GM06990 (cell line): ENCODE measurements at regions not wholly inside any gene's neighbourhood (a gene's known extent, or its start where the extent isn't known, plus 50 kb on each side); places are given as distances from the start of the nearest gene placed in this dataset.
"Not testable (repeated sequence)": the region's sequence is repeated elsewhere in the genome, so short reads cannot be mapped to it uniquely, and the experiment has no call there.

Experiments
- DNase-seq: peaks from one replicate; pipeline ENCODE4 v3.0.0-alpha.2; 2011; ENCODE audit not compliant: insufficient read length; ENCODE audit errors: extremely low read depth
- H3K27me3 ChIP-seq: replicated peaks from 2 replicates; pipeline ENCODE4 v1.6.0; 2011; ENCODE audit warnings: low read length; ENCODE audit not compliant: control insufficient read depth, insufficient read depth
- H3K36me3 ChIP-seq: 2 replicates; pipeline ENCODE4 v1.5.1; 2011; ENCODE audit warnings: low read length; ENCODE audit not compliant: control insufficient read depth, insufficient read depth
- H3K4me3 ChIP-seq: replicated peaks from 2 replicates; pipeline ENCODE4 v1.5.1; 2011; ENCODE audit warnings: low read depth, mild to moderate bottlenecking, control low read depth, low read length
- TF ChIP-seq, protein P1 (sequence below): IDR thresholded peaks from 2 replicates; pipeline ENCODE4 v1.5.1; 2011; ENCODE audit warnings: low read length, control low read depth, mild to moderate bottlenecking, inconsistent platforms; ENCODE audit not compliant: insufficient read depth, poor library complexity, severe bottlenecking

DNA sequence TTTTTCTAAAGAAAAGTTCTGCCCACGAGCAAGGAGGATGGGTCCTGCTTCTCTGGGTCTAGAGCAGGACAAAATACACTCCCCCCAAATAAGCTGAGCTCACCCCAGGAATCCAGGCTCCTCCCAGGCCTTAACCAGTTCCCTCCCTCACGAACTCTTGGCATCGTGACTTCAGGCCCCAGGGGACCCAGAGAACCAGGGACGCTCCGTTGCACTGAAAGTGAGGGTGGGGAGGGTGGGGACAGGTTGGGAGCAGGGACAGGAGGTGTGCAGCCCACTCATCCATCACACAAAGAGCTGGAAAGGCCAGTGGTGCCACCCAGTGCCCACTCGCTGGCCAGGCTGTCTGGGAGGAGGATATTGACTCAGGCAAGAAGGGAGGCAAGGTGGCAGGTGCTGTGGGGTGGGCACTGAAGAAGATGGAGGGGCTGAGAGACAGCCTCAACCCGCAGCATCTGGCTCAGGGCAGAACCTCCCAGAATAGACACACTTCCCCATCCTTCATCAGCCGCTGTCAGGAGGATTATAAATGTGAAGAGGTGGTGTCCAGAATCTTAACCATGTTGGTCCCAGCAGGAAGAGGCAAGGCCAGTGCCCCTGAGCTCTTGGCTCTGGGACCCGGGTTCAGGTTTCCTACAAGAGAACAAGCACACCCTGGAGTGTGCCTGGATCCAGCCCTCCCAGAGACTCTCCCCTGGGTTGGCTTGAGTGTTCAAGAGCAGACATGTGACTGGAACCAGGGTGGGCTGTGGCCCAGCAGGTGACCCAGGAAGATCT is 67.9 kb upstream of the RPL38 start:
- TF ChIP-seq, protein P1, sequence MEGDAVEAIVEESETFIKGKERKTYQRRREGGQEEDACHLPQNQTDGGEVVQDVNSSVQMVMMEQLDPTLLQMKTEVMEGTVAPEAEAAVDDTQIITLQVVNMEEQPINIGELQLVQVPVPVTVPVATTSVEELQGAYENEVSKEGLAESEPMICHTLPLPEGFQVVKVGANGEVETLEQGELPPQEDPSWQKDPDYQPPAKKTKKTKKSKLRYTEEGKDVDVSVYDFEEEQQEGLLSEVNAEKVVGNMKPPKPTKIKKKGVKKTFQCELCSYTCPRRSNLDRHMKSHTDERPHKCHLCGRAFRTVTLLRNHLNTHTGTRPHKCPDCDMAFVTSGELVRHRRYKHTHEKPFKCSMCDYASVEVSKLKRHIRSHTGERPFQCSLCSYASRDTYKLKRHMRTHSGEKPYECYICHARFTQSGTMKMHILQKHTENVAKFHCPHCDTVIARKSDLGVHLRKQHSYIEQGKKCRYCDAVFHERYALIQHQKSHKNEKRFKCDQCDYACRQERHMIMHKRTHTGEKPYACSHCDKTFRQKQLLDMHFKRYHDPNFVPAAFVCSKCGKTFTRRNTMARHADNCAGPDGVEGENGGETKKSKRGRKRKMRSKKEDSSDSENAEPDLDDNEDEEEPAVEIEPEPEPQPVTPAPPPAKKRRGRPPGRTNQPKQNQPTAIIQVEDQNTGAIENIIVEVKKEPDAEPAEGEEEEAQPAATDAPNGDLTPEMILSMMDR, result no peak
- Histone ChIP-seq H3K4me3 (no peak overlapping the region), H3K27me3 (no peaks in the 10 kb centered on the region; the same call in none of the 2 replicates), H3K36me3 (no peaks in the 10 kb centered on the region)
- DNase-seq, result no peak

DNA sequence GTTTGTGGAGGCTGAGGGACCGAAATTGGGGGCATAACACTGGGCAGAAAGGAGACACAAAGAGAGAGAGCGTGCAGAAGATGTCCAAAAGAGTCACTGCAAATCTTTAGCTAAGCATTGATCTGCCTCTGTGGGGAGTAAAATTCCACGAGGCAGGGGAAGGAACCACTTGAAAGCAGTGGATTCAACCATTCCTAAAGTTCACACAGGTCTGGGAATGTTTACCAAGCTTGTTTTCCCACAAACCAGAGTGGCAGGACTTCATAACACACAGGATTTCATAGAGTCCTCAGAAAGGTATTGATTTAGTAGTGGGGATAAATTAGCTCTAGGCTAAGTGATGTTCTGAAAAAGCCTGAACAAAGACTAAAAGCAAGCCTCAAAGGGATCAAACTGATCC is 66.1 kb upstream of the RPL38 start:
- Histone ChIP-seq H3K27me3 (no peaks in the 10 kb centered on the region), H3K4me3 (no peak overlapping the region), H3K36me3 (no peaks in the 10 kb centered on the region)
- TF ChIP-seq, protein P1, result no peak
- DNase-seq, result no peak

DNA sequence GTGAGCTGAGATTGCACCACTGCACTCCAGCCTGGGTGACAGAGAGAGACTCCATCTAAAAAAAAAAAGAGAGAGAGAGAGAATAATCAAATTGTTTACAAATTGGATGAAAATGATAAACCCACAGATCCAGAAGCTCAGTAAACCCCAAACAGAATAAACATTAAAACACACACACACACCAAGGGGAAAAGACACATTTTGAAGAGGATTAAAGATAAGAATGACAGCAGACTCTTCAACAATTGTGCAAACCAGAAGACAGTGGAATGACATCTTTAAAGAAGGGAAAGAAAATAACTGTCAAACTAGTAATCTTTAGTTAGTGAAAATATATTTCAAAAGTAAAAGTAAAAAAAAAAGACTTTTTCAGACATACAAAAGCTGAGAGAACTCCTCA is 64.4 kb upstream of the RPL38 start:
- H3K27me3 ChIP-seq, result no peaks in the 10 kb centered on the region
- TF ChIP-seq, protein P1, result no peak
- H3K4me3 ChIP-seq, result no peak overlapping the region
- no peaks in the 10 kb centered on the region for H3K36me3 ChIP-seq
- DNase-seq, result no peak

DNA sequence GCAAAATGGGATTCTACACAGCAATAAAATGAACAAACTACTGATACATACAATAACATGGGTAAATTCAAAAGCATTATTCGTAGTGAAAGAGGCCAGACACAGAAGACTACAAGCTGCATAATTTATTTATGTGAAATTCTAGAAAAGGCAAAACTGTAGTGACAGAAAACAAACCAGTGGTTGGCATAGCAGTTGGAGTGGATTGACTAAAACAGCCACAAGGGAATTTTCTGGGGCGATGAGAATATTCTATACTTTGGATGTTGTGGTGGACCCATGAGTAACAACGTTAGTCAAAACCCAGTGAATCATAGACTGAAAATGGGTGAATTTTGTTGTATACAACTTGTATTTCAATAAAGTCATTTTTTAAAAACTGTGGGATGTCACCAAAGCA is 63.2 kb upstream of the RPL38 start:
- Histone ChIP-seq H3K4me3 (no peak overlapping the region), H3K36me3 (no peaks in the 10 kb centered on the region), H3K27me3 (no peaks in the 10 kb centered on the region)
- TF ChIP-seq, protein P1, result no peak
- DNase-seq, result no peak

DNA sequence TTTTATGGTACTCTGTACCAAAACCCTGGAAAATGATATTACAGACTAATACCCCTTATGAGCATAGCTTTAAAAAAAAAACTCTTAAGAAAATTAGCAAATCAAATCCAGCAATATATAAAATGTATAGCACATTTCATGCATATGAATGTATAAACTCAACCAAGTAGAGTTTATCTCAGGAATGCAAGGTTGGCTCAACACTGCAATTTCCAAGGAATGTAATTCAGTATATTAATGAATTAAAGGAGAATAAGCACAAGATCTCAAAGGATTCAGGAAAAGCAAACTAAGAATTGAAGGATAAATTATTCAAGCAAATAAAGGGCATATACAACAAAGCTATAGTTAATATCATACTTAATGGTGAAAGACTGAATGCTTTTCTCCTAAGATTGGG is 61.9 kb upstream of the RPL38 start:
- Histone ChIP-seq H3K36me3 (no peaks in the 10 kb centered on the region), H3K27me3 (no peaks in the 10 kb centered on the region), H3K4me3 (no peak overlapping the region)
- TF ChIP-seq, protein P1, result no peak
- DNase-seq, result no peak

DNA sequence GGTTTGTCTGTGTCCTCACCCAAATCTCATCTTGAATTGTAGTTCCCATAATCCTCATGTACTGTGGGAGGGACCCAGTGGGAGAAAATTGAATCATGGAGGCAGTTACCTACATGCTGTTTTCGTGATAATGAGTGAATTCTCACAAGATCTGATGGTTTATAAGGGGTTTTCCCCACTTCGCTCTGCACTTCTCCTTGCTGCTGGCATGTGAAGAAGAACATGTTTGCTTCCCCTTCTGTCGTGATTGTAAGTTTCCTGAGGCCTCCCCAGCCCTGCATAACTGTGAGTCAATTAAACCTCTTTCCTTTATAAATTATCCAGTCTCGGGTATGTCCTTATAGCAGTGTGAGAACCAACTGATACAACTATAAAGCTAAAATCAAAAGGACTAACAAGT is 60.2 kb upstream of the RPL38 start:
- not testable (repeated sequence) for H3K27me3 ChIP-seq, H3K4me3 ChIP-seq, H3K36me3 ChIP-seq, DNase-seq
